Endothelial cell of umbilical vein (primary cell): ENCODE measurements at regions not wholly inside any gene's neighbourhood (a gene's known extent, or its start where the extent isn't known, plus 50 kb on each side); places are given as distances from the start of the nearest gene placed in this dataset.

Source experiments
- BruUV-seq: library from RNA; stranded (reverse); fragments of 400-500 nt; replicated peaks from 2 replicates; lab custom pipeline; 2021; lab: Mats Ljungman, UMichigan
- CTCF ChIA-PET: fragments of 300-600, 350-600 bp; sonication (Branson Sonifier 250); formaldehyde crosslinking; loops from one replicate; lab custom pipeline; 2021; ENCODE audit warnings: antibody characterized with exemption, inconsistent platforms; lab: Charles Lee
- POLR2A ChIA-PET: fragments of 300-600, 350-600 bp; sonication (Branson Sonifier 250); formaldehyde crosslinking; loops from one replicate; lab custom pipeline; 2021; ENCODE audit warnings: antibody characterized with exemption, inconsistent platforms; lab: Charles Lee
- DNase-seq: peaks from one replicate; pipeline ENCODE4 v3.0.0-alpha.2; 2011; ENCODE audit warnings: low read depth, low spot score
- FAIRE-seq: peaks from 2 replicates; lab custom pipeline; 2011; peaks lifted over from hg19 to GRCh38; lab: Jason Lieb, UNC
- H2AFZ ChIP-seq: 2 replicates; pipeline ENCODE4 v1.6.0; 2012; ENCODE audit warnings: low read depth, low read length, control low read depth, inconsistent platforms
- H3K27ac ChIP-seq: 2 replicates; pipeline ENCODE4 v1.5.1; 2011; ENCODE audit warnings: low read depth, mild to moderate bottlenecking, control low read depth, low read length, moderate library complexity; ENCODE audit not compliant: insufficient read depth
- H3K27me3 ChIP-seq, 2 experiments: 2 replicates each; pipeline versions ENCODE4 v1.6.0 to v1.6.1; 2011; ENCODE audit warnings: low read length in 2 of 2, mixed read lengths in 1 of 2; ENCODE audit not compliant: control insufficient read depth in 2 of 2, insufficient read depth in 2 of 2
- H3K36me3 ChIP-seq, 2 experiments: 2 replicates in 1 of 2; 3 replicates in 1 of 2; pipeline ENCODE4 v1.5.1; 2011; ENCODE audit warnings: low read length in 2 of 2, mild to moderate bottlenecking in 1 of 2, moderate library complexity in 1 of 2; ENCODE audit not compliant: control insufficient read depth in 2 of 2, insufficient read depth in 2 of 2; ENCODE audit errors: extremely low read depth in 1 of 2
- H3K4me1 ChIP-seq: 3 replicates; pipeline ENCODE4 v1.5.1; 2011; ENCODE audit warnings: mild to moderate bottlenecking, low read length; ENCODE audit not compliant: control insufficient read depth, insufficient read depth; ENCODE audit errors: extremely low read depth
- H3K4me2 ChIP-seq: 2 replicates; pipeline ENCODE4 v1.6.1; 2011; ENCODE audit warnings: low read length, control low read depth, mixed read lengths; ENCODE audit not compliant: insufficient read depth
- H3K4me3 ChIP-seq, 3 experiments: fragments of 200-600 bp in 1 of 3; sonication (generic), shearing (Covaris generic) in 1 of 3; replicated peaks in 1 of 3; 2 replicates each; pipeline ENCODE4 v1.5.1; 2011 to 2016; ENCODE audit warnings: control low read depth in 3 of 3, low read length in 3 of 3, mild to moderate bottlenecking in 2 of 3, inconsistent platforms in 1 of 3, low read depth in 1 of 3, moderate library complexity in 1 of 3; ENCODE audit not compliant: insufficient read depth in 1 of 3
- H3K79me2 ChIP-seq: 2 replicates; pipeline ENCODE4 v1.6.0; 2012; ENCODE audit warnings: low read length, inconsistent platforms; ENCODE audit not compliant: control insufficient read depth, insufficient read depth
- H3K9ac ChIP-seq: replicated peaks from 2 replicates; pipeline ENCODE3; 2011; ENCODE audit warnings: low read length, control low read depth; ENCODE audit not compliant: insufficient read depth; ENCODE audit errors: extremely low read depth
- H3K9me1 ChIP-seq: replicated peaks from 3 replicates; pipeline ENCODE4 v1.6.0; 2011; ENCODE audit warnings: mild to moderate bottlenecking, low read length; ENCODE audit not compliant: control insufficient read depth, insufficient read depth; ENCODE audit errors: extremely low read depth
- H3K9me3 ChIP-seq: replicated peaks from 2 replicates; pipeline ENCODE4 v1.5.1; 2012; ENCODE audit warnings: low read length, inconsistent platforms; ENCODE audit not compliant: control insufficient read depth, insufficient read depth
- H4K20me1 ChIP-seq: replicated peaks from 2 replicates; pipeline ENCODE3; 2011; ENCODE audit warnings: mild to moderate bottlenecking, low read length; ENCODE audit not compliant: control insufficient read depth, insufficient read depth; ENCODE audit errors: extremely low read depth
- EZH2 ChIP-seq: IDR thresholded peaks from 2 replicates; pipeline ENCODE4 v1.6.1; 2012; ENCODE audit warnings: borderline replicate concordance, low read depth, mild to moderate bottlenecking, moderate library complexity, low read length, inconsistent platforms; ENCODE audit not compliant: severe bottlenecking
- FOS ChIP-seq: IDR thresholded peaks from 2 replicates; pipeline ENCODE4 v1.6.1; 2011; ENCODE audit warnings: mild to moderate bottlenecking, low read length, moderate library complexity, borderline replicate concordance; ENCODE audit not compliant: insufficient read depth
- GATA2 ChIP-seq: IDR thresholded peaks from 2 replicates; pipeline ENCODE4 v1.7.0; 2011; ENCODE audit warnings: low read depth, mild to moderate bottlenecking, moderate library complexity, mixed read lengths, low read length; ENCODE audit not compliant: insufficient read length, insufficient read depth
- JUN ChIP-seq: IDR thresholded peaks from 2 replicates; pipeline ENCODE4 v1.6.1; 2011; ENCODE audit warnings: borderline replicate concordance, low read depth; ENCODE audit not compliant: insufficient read length, insufficient read depth
- MYC ChIP-seq: IDR thresholded peaks from one replicate; pipeline ENCODE4 v1.6.1; 2011; ENCODE audit warnings: mild to moderate bottlenecking, low read depth, low read length
- POLR2A ChIP-seq: IDR thresholded peaks from 2 replicates; pipeline ENCODE4 v1.6.1; 2012; ENCODE audit warnings: low read depth, mild to moderate bottlenecking, control low read depth, low read length
- POLR2AphosphoS5 ChIP-seq: IDR thresholded peaks from 2 replicates; pipeline ENCODE4 v1.6.1; 2012; ENCODE audit warnings: low read depth, mild to moderate bottlenecking, control low read depth, low read length, moderate library complexity; ENCODE audit not compliant: insufficient read depth
- dilution Hi-C: fragments of 300-500 bp; cut with MboI; formaldehyde crosslinking; loops from one replicate; pipeline ENCODE4 v1.15.0; 2019; ENCODE audit warnings: low sequenced_read_pairs; ENCODE audit not compliant: extremely low pct_ligation_motif_present
- intact Hi-C: fragments of 100-400 bp; cut with micrococcal nuclease; formaldehyde crosslinking; loops from one replicate; pipeline ENCODE4 v1.10.0; 2022
- TF ChIP-seq, protein P1 (sequence below), 2 donors: IDR thresholded peaks; 1 replicate in 1 of 2; 2 replicates in 1 of 2; pipeline ENCODE4 v1.5.1; 2011; ENCODE audit warnings: low read length in 2 of 2, mild to moderate bottlenecking in 2 of 2, moderate library complexity in 2 of 2, control low read depth in 1 of 2, inconsistent platforms in 1 of 2, low read depth in 1 of 2; ENCODE audit not compliant: insufficient read depth in 1 of 2; ENCODE audit errors: extremely low read depth in 1 of 2
- TF ChIP-seq, protein P2 (sequence below): IDR thresholded peaks from 2 replicates; pipeline ENCODE4 v1.6.1; 2011; ENCODE audit not compliant: insufficient read depth, insufficient read length

- POLR2A ChIA-PET, result no interaction called here
- H3K4me2 ChIP-seq, result no peak overlapping the region
- no peak overlapping the region for H2AFZ ChIP-seq
- no peaks in the 10 kb centered on the region for H3K79me2 ChIP-seq
- no peak overlapping the region for H3K9ac ChIP-seq
- intact Hi-C loops, result no loop called here
- H3K27me3 ChIP-seq, result no peaks in the 10 kb centered on the region
- peaks cover 5% of the 10 kb centered on the region for H3K9me3 ChIP-seq
- no TSS peak for BruUV-seq
- H3K27ac ChIP-seq, result no peak overlapping the region
- H3K9me1 ChIP-seq, result no peaks in the 10 kb centered on the region
- TF ChIP-seq FOS, result no peak
- TF ChIP-seq, protein P1, sequence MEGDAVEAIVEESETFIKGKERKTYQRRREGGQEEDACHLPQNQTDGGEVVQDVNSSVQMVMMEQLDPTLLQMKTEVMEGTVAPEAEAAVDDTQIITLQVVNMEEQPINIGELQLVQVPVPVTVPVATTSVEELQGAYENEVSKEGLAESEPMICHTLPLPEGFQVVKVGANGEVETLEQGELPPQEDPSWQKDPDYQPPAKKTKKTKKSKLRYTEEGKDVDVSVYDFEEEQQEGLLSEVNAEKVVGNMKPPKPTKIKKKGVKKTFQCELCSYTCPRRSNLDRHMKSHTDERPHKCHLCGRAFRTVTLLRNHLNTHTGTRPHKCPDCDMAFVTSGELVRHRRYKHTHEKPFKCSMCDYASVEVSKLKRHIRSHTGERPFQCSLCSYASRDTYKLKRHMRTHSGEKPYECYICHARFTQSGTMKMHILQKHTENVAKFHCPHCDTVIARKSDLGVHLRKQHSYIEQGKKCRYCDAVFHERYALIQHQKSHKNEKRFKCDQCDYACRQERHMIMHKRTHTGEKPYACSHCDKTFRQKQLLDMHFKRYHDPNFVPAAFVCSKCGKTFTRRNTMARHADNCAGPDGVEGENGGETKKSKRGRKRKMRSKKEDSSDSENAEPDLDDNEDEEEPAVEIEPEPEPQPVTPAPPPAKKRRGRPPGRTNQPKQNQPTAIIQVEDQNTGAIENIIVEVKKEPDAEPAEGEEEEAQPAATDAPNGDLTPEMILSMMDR (IDR thresholded peaks at IDR 0.05; ENCODE audit: extremely low read depth in 1 of 2, insufficient read depth in 1 of 2, low read depth in 1 of 2, low read length in 2 of 2), result no peak
- TF ChIP-seq GATA2, result no peak
- TF ChIP-seq POLR2AphosphoS5, result no peak
- TF ChIP-seq, protein P2, sequence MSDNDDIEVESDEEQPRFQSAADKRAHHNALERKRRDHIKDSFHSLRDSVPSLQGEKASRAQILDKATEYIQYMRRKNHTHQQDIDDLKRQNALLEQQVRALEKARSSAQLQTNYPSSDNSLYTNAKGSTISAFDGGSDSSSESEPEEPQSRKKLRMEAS, result no peak
- TF ChIP-seq EZH2, result no peak
- no peak for TF ChIP-seq JUN
- no peak for TF ChIP-seq MYC
- TF ChIP-seq POLR2A, result no peak
- H3K4me1 ChIP-seq, result no peaks in the 10 kb centered on the region
- FAIRE-seq (no peak), DNase-seq (no peak)
- CTCF ChIA-PET, result no interaction called here
- H3K4me3 ChIP-seq, result no peak overlapping the region
- H3K36me3 ChIP-seq, result no peaks in the 10 kb centered on the region
- no peaks in the 10 kb centered on the region for H4K20me1 ChIP-seq
- dilution Hi-C loops, result no loop called here
Measured at GRCh38 chr2:2694746-2695145, 363.7 kb upstream of the MYT1L start.
